Left lung (tissue), 4 donors: ENCODE measurements at regions not wholly inside any gene's neighbourhood (a gene's known extent, or its start where the extent isn't known, plus 50 kb on each side); places are given as distances from the start of the nearest gene placed in this dataset.
A peak's percentile ranks its signal among the peaks of the same experiment; 100 is the strongest.

Experiments
- ATAC-seq: fragments of 200-7000 bp; cut with Tn5 transposase; one replicate; pipeline ENCODE4 v1.9.1; 2020; ENCODE audit warnings: moderate library complexity
- DNase-seq, 4 donors: peaks; one replicate each; pipeline ENCODE4 v3.0.0-alpha.2; 2013 to 2020
- H3K27ac ChIP-seq, 2 donors: fragments of 200-600 bp; sonication (generic) in 1 of 2; one replicate each; pipeline versions ENCODE4 v1.5.0 to v1.8.0; 2020 to 2021
- H3K27me3 ChIP-seq, 2 donors: fragments of 200-600 bp; sonication (generic) in 1 of 2; one replicate each; pipeline versions ENCODE4 v1.5.0 to v1.8.0; 2020 to 2021
- H3K36me3 ChIP-seq, 2 donors: fragments of 200-600 bp; sonication (generic) in 1 of 2; one replicate each; pipeline versions ENCODE4 v1.5.0 to v1.8.0; 2020 to 2021
- H3K4me1 ChIP-seq, 2 donors: fragments of 200-600 bp; one replicate each; pipeline ENCODE4 v1.8.0; 2021
- H3K4me3 ChIP-seq, 2 donors: fragments of 200-600 bp; sonication (generic) in 1 of 2; one replicate each; pipeline versions ENCODE4 v1.5.0 to v1.8.0; 2020 to 2021; ENCODE audit warnings: mild to moderate bottlenecking in 1 of 2
- H3K9me3 ChIP-seq, 2 donors: fragments of 200-600 bp; sonication (generic) in 1 of 2; one replicate each; pipeline versions ENCODE4 v1.5.0 to v1.8.0; 2020 to 2021
- CTCF ChIP-seq, 2 donors: fragments of 200-600 bp; sonication (generic) in 1 of 2; IDR thresholded peaks; one replicate each; pipeline versions ENCODE4 v1.5.0 to v1.8.0; 2021; ENCODE audit warnings: antibody characterized with exemption in 2 of 2
- intact Hi-C, 2 donors: fragments of 100-400 bp; cut with DNase I; formaldehyde crosslinking; loops; one replicate each; pipeline versions ENCODE4 v1.11.2 to v1.14.2; 2022
- donor health status: DM: no; HTN: yes; CAD: no.
- donor health status: DM: no; HTN: no; CAD: no.

GRCh38 chr6:27157459-27158315 is 89.8 kb upstream of the PRSS16 start:
- Histone ChIP-seq H3K27ac (peak overlapping the region; percentile 16 to 48), H3K9me3 (no peaks in the 10 kb centered on the region), H3K36me3 (no peaks in the 10 kb centered on the region), H3K4me1 (peaks cover 0 to 15% of the 10 kb centered on the region in 2 donors), H3K4me3 (peak overlapping the region; percentile 26 to 41), H3K27me3 (no peaks in the 10 kb centered on the region)
- DNase-seq (peak; percentile 57 to 83 (median 76)), ATAC-seq (peak; percentile 86)
- peak; percentile 34 to 42 for TF ChIP-seq CTCF (IDR thresholded peaks at IDR 0.05)
- intact Hi-C loops, result no loop called here

DNA sequence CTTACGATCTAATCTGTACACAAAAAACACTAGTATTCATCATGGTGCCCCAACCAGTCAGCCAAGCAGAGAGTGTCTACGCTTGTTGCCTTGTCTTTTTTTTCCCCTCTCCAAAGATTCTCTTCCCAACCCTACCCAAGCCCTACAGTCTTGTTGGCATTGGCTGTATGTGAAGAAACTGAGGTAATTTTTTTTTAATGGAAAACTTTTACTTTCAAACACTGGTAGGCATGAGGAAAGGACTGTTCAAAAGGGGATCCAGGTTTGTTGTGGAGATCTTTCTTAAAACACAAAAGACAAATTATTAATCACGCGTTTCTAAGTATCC is 89.2 kb upstream of the PRSS16 start:
- no peaks in the 10 kb centered on the region for H3K9me3 ChIP-seq
- no peak overlapping the region for H3K27ac ChIP-seq
- no peaks in the 10 kb centered on the region for H3K36me3 ChIP-seq
- H3K4me1 ChIP-seq, result peaks cover 0 to 15% of the 10 kb centered on the region in 2 donors
- H3K27me3 ChIP-seq, result no peaks in the 10 kb centered on the region
- DNase-seq, result no peak
- intact Hi-C loops, result no loop called here
- TF ChIP-seq CTCF (IDR thresholded peaks at IDR 0.05), result no peak
- H3K4me3 ChIP-seq, result no peak overlapping the region
- no peak for ATAC-seq

GRCh38 chr6:27159725-27160124 is 87.8 kb upstream of the PRSS16 start:
- Histone ChIP-seq H3K4me3 (no peak overlapping the region), H3K27me3 (no peaks in the 10 kb centered on the region), H3K36me3 (no peaks in the 10 kb centered on the region), H3K4me1 (peaks cover 0 to 15% of the 10 kb centered on the region in 2 donors), H3K27ac (no peak overlapping the region), H3K9me3 (no peaks in the 10 kb centered on the region)
- DNase-seq, result no peak
- TF ChIP-seq CTCF (IDR thresholded peaks at IDR 0.05), result no peak
- no peak for ATAC-seq
- intact Hi-C loops, result no loop called here

GRCh38 chr6:27161115-27161514 is 86.4 kb upstream of the PRSS16 start:
- ATAC-seq, result no peak
- H3K36me3 ChIP-seq, result no peaks in the 10 kb centered on the region
- H3K27ac ChIP-seq, result no peak overlapping the region
- no peaks in the 10 kb centered on the region for H3K27me3 ChIP-seq
- DNase-seq, result no peak
- peaks cover 0 to 15% of the 10 kb centered on the region in 2 donors for H3K4me1 ChIP-seq
- TF ChIP-seq CTCF (IDR thresholded peaks at IDR 0.05), result no peak
- no peak overlapping the region for H3K4me3 ChIP-seq
- no peaks in the 10 kb centered on the region for H3K9me3 ChIP-seq
- intact Hi-C loops, result no loop called here

- no peak for TF ChIP-seq CTCF (IDR thresholded peaks at IDR 0.05)
- no peak for ATAC-seq
- no peaks in the 10 kb centered on the region for H3K9me3 ChIP-seq
- H3K4me3 ChIP-seq, result no peak overlapping the region
- H3K4me1 ChIP-seq, result peaks cover 0 to 15% of the 10 kb centered on the region in 2 donors
- intact Hi-C loops, result no loop called here
- no peak for DNase-seq
- H3K27ac ChIP-seq, result no peak overlapping the region
- H3K36me3 ChIP-seq, result no peaks in the 10 kb centered on the region
- no peaks in the 10 kb centered on the region for H3K27me3 ChIP-seq
Observed at GRCh38 chr6:27161603-27161945, 85.9 kb upstream of the PRSS16 start.
